GM18508 (cell line): ENCODE measurements at regions not wholly inside any gene's neighbourhood (a gene's known extent, or its start where the extent isn't known, plus 50 kb on each side); places are given as distances from the start of the nearest gene placed in this dataset.
"Not testable (repeated sequence)": the region's sequence is repeated elsewhere in the genome, so short reads cannot be mapped to it uniquely, and the experiment has no call there.

ENCODE experiments used
- ATAC-seq: cut with Tn5 transposase; IDR thresholded peaks from one replicate; pipeline ENCODE4 v1.9.1; 2021; ENCODE audit warnings: moderate number of reproducible peaks; ENCODE audit not compliant: insufficient read depth, unreplicated experiment

- no peak for ATAC-seq
Measured at GRCh38 chr2:219829667-219830352, 202.4 kb downstream of the SLC4A3 start.

DNA sequence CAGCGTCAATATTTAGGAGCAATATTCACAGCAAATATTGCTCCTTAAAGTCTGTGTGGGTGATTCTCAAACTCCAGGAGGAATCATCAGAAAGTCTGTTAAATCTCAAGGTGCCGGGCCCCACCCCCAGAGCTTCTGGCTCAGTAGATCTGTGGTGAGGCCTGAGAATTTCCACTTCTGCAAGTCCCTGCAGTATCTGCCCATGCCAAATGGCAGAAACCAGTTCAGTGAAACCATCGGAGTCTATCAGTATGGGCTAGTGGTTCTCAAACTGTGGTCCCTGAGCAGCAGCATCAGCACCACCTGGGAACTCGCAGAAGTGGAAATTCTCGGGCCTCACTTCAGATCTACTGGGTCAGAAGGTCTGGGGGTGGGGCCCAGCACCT, 202.9 kb downstream of the SLC4A3 start:
- ATAC-seq = no peak

- ATAC-seq = no peak
Measured at GRCh38 chr2:219831957-219832356, 204.5 kb downstream of the SLC4A3 start.

DNA sequence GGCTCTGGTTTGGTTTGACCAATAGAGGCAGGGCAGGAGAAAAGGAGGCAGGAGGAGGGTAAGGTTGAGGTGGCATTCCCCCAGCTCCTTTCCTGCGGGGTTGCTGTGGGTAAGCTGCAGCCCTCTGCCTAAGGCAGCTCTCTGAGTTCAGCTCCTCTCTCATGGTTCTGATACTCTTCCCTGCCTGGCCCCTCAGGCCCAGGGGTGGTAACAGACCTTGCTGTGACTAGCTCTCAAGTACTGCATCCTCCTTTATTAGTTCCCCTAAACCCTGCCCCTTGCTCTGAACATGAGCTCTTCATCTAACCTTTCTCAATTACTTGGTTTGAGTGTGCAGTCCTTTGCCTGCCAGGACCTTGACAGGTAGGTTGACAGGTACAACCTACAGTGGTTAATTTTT, 205.5 kb downstream of the SLC4A3 start:
- ATAC-seq = no peak

DNA sequence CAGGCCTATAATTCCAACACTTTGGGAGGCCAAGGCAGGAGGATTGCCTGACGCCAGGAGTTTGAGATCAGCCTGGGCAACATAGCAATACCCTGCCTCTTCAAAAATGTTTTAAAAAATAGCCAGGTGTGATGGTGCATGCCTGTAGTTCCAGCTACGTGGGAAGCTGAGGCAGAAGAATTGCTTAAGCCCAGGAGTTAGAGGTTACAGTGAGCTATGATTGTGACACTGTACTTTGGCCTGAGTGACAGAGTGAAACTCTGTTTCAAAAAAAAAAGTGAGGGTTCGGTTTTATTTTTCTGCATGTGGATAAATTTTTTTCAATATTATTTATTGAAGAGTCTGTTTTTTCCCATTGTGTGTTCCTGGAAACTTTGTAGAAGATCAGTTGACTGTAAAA, 208.1 kb downstream of the SLC4A3 start:
- ATAC-seq = no peak

DNA sequence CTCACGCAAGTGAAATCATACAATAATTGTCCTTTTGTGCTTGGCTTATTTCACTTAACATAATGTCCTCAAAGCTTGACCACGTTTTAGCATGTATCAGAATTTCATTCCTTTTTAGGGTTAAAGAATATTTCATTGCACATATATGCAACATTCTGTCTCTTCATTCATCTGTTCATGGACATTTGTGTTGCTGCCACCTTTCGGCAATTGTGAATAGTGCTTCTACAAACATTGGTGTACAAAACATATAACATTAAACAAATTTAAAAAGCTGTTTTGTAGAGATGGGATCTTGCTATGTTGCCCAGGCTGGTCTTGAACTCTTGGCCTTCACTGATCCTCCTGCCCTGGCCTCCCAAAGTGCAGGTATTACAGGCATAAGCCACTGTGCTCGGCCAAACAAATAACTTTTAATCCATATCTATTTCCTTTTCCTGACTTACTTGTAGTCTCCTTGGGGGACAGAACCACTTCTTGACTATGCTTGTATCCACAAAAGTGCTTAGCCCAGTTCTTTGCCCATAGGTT, 209.3 kb downstream of the SLC4A3 start:
- no peak for ATAC-seq

DNA sequence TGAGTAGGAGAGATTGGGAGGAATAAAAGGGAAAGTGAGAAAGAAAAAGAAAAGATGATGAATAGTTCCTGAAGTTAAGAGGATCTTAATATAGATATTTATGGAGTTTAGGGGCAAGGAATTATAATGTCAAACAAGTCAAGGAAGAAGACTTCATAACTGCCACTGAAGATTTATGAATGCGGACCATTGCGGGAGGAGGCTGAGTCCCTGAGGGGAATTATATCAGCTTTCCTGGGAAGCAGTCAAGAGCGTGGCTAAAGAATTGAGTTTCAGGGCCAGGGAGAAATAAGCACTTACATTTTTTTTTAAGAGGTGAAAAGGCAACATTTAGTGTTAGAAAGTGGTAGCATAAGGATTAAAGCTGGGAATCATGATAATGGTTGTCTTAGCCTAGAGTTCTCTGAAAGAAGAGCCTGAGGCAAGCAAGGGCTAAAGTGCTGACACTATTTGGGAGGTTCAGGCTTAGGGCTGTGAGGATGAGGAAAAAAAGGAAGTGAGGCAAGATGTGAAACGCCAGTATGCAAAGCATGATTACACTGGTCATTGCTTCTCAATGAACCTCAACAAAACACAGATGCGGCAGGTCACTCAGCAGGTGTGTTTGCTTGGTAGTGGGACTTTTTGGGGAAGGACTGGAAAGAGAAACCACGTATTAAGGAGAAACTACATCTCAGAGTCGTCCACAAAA, 217.1 kb downstream of the SLC4A3 start:
- ATAC-seq = peak; percentile 67

- no peak for ATAC-seq
Measured at GRCh38 chr2:219848882-219849281, 221.5 kb downstream of the SLC4A3 start.

GRCh38 chr2:219851169-219851568, 223.7 kb downstream of the SLC4A3 start:
- ATAC-seq = no peak

GRCh38 chr2:219851801-219852481, 224.5 kb downstream of the SLC4A3 start:
- no peak for ATAC-seq

- ATAC-seq = no peak
Measured at GRCh38 chr2:219852626-219853025, 225.2 kb downstream of the SLC4A3 start.

GRCh38 chr2:219856602-219857001, 229.2 kb downstream of the SLC4A3 start:
- ATAC-seq = no peak

- ATAC-seq = no peak
Measured at GRCh38 chr2:219857751-219858150, 230.3 kb downstream of the SLC4A3 start.

DNA sequence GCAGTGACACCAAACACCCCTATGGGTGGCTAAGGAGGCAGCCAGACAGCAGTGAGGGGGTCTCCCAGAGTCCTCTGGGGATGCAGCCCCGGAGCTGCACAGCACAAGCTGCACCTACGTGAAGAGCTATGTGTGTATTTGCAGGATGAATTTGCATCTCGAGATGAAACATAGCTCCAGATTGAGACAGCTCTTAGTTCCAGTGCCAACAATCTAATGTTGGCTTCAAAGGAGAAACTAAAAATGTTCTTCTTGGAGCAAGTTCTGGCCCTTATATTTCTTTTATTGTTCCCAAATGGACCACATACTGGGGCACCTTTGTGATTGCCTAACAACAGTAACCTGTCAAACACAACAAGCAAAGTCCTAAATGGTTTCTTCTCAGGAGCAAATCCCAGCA, 233.9 kb downstream of the SLC4A3 start:
- ATAC-seq = no peak

DNA sequence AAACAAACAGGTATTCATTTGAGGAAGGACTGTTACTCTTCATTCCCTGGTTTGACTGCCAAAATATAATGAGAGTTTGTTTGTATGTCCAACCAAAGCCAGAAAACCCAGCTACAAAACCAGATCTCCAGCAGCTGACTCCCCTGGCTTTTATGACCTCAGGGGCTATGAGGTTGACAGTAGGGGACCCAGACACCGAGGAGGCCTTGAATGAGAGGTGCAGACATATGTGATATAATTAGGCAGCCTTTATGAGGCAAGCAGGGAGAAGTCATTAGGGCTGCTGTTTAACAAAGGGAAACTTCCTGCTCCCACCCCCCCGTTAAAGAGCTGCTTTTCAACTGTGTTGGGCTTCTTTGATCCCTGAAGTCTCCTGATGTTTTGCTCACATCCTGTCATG, 236.7 kb downstream of the SLC4A3 start:
- ATAC-seq = no peak

DNA sequence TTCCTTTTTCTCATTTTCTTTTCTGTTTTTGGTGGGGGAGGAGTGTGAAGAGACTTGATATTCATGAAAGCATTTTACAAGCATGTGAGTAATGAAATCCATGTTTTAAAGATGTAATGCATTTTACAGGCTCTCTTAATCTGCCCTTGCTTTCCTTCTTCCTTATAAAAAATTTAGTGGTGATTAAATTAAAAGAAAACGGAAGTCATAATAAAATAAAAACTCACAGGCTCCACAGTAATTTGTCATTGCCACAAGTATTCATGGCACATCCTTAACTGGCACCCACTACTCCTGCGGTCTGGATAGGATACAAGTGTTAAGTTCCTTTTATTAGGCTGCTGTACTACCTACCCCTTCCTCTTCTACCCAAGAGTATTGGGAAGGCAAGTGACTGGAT, 241.2 kb downstream of the SLC4A3 start:
- ATAC-seq = no peak

- ATAC-seq = no peak
Measured at GRCh38 chr2:219870041-219870440, 242.6 kb downstream of the SLC4A3 start.

GRCh38 chr2:219871351-219871750, 243.9 kb downstream of the SLC4A3 start:
- ATAC-seq = no peak

DNA sequence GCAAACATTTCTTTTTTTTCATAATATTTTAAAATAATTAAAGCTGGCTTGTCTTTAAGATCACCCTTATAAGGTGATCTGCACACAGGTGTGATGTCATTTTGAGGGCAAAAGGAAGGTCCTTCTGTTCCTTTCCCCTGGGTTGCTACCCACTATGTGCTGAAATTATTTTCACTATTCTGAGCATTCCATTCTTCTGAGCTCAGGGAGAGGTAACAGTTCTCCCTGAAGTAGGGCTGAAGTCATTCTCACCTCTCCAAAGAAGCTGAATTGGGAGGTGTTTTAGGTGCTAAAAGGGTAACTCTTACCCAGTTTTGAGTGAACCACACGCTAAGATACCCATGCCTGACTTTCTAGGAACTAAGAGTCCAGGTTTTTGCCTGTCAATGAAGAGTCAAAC, 247.6 kb downstream of the SLC4A3 start:
- no peak for ATAC-seq

- not testable (repeated sequence) for ATAC-seq
Measured at GRCh38 chr2:219875986-219876385, 248.6 kb downstream of the SLC4A3 start.

GRCh38 chr2:219876931-219877330, 249.5 kb downstream of the SLC4A3 start:
- ATAC-seq = no peak
